ENCODE measurements at regions not wholly inside any gene's neighbourhood (a gene's known extent, or its start where the extent isn't known, plus 50 kb on each side); places are given as distances from the start of the nearest gene placed in this dataset.

- TF ChIP-seq CTCF (IDR thresholded peaks at IDR 0.05) (no peak), ZFX (IDR thresholded peaks at IDR 0.05; ENCODE audit: borderline replicate concordance) (no peak)
Measured at GRCh38 chr4:141858437-141858836, 222.1 kb downstream of the IL15 start.

All from 22Rv1 (cell line).